ENCODE measurements at regions not wholly inside any gene's neighbourhood (a gene's known extent, or its start where the extent isn't known, plus 50 kb on each side); places are given as distances from the start of the nearest gene placed in this dataset.
"Not testable (repeated sequence)": the region's sequence is repeated elsewhere in the genome, so short reads cannot be mapped to it uniquely, and the experiment has no call there.

DNA sequence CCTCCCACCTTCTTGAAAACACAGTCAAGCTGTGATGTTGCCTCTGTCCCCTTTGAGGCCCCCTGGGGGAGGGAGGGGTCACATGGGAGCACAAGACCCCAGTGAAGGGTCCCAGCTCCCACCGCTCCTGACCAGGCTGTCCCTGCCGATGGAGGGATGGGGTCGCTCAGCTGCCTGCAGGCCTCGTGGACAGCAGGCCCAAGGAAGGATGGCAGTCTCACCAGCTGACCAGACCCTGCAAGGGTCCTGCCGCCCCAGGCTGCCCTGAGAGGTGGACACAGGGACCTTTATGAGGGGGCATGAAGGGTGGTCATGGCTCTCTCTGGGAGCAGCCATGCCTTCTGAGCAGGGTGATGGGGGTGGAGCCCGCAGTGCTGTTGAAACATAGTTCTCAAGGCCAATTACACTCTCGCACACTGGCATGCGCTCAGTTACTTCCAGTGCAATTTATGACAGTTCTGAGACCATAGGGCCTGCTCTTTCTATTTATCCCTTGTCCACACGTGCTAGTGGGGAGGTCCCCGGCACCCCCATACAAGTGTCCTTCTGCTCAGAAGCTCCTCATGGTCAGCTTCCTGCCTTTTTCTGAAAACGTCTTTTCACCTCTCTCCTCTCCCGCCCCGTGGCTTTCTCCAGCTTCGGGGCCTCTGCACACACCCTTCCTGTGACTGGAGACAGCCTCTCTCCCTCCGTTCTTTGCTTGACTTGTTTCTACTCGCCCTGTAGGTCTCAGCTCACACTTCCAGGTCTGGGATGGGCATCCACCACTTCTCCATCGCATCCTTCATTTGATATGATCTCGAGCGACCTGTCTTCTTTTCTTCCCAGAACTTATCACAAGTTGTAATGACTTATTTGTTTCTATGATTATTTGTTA, 313.1 kb downstream of the ADGRD1 start:
- Mint-ChIP-seq H3K36me3 (no peaks in the 10 kb centered on the region), H3K27ac (no peak overlapping the region)

DNA sequence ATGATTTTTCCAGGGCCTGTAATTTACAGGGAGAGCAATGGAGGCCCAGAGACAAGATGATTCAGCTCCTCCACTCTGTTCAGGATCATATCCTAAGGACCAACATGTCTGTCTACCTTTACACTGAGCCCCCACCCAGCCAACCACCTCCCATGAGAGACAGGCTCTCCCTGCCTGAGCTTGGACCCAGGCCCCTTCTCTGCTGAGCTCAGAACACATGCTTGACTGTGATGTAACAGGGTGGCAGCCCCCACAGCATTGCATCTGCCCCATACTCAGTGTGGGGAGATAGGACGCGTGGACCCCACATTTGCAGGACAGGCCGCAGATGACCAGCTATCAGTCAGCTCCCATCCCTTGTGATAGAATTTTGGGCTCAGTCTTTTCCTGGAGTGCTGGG, 313.9 kb downstream of the ADGRD1 start:
- H3K4me1 Mint-ChIP-seq (ENCODE audit: low read depth) = no peaks in the 10 kb centered on the region
- no peaks in the 10 kb centered on the region for H3K9me3 Mint-ChIP-seq (ENCODE audit: low read depth)
- no peaks in the 10 kb centered on the region for H3K27me3 Mint-ChIP-seq
- no peaks in the 10 kb centered on the region for H3K36me3 Mint-ChIP-seq
- no peak overlapping the region for H3K27ac Mint-ChIP-seq
- H3K4me3 Mint-ChIP-seq = no peak overlapping the region

More for the DNA sequence above, 313.1 kb downstream of the ADGRD1 start:
- no peaks in the 10 kb centered on the region for H3K27me3 Mint-ChIP-seq
- H3K9me3 Mint-ChIP-seq (ENCODE audit: low read depth) = no peaks in the 10 kb centered on the region
- H3K4me1 Mint-ChIP-seq (ENCODE audit: low read depth) = no peaks in the 10 kb centered on the region
- no peak overlapping the region for H3K4me3 Mint-ChIP-seq

DNA sequence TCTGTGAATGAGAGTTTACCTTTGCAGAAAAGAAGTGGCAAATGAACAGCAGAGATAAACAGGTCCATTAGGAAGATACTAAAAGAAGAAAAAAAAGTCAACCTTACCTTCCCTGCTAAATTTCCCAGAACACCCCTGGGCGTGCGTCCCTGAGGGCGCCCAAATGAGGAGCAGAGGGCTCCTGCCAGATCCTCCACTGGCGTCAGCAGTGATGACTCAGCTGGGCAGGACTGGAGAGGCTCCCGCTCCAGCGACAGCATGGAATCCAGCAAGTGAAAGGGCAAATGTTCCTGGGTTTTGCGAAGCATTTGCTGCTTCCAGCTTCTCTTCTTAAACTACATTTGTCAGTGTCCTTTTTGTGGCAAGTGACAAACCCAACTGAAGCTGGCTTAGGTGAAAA, 314.4 kb downstream of the ADGRD1 start:
- not testable (repeated sequence) for H3K9me3 Mint-ChIP-seq (ENCODE audit: low read depth); H3K27me3 Mint-ChIP-seq; H3K27ac Mint-ChIP-seq; H3K36me3 Mint-ChIP-seq; H3K4me1 Mint-ChIP-seq (ENCODE audit: low read depth); H3K4me3 Mint-ChIP-seq

DNA sequence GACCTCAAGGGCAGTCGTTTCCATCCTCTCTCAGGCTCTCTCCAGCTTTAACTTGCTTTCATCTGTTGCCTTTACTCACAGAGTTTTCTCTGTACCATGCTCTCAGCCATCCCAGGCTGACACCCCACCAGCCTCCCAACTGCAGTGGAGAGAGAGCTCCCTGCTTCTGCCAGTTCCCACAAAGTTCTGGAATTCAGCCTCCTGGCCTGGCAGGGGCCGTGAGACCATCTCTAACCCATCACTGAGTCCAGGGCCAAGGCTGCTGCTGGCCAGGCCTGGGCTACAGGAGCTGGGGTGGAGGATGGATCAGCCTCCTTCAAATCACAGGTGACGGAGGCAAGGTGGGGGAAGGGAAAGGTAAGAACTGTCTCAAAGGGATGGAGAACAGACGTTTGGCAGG, 314.9 kb downstream of the ADGRD1 start:
- H3K4me3 Mint-ChIP-seq, H3K36me3 Mint-ChIP-seq, H3K27me3 Mint-ChIP-seq: not testable (repeated sequence)

DNA sequence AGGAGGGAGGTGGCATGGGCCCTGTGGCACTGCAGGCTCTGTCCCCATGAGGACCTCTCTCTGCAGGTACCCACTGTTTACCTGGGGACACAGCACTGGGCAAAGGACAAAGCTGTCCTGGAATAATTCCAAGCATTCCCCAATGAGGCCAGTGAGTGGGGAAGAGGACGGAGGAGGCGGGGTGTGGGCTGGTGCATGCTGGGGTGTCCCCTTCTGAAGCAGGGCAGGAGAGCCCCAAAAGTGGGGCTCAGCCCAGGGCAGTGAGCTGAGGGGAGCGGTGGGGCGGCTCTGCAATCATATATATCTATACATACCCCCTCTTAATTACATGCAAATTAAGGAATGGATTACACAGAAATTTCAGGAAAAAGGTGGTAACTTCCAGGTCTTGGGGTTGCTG, 315.8 kb downstream of the ADGRD1 start:
- H3K27ac Mint-ChIP-seq = no peak overlapping the region
- H3K4me1 Mint-ChIP-seq (ENCODE audit: low read depth) = no peaks in the 10 kb centered on the region
- no peaks in the 10 kb centered on the region for H3K9me3 Mint-ChIP-seq (ENCODE audit: low read depth)
- no peaks in the 10 kb centered on the region for H3K27me3 Mint-ChIP-seq
- no peak overlapping the region for H3K4me3 Mint-ChIP-seq
- no peaks in the 10 kb centered on the region for H3K36me3 Mint-ChIP-seq

More for the DNA sequence above, 314.9 kb downstream of the ADGRD1 start:
- H3K27ac Mint-ChIP-seq; H3K9me3 Mint-ChIP-seq (ENCODE audit: low read depth); H3K4me1 Mint-ChIP-seq (ENCODE audit: low read depth): not testable (repeated sequence)

DNA sequence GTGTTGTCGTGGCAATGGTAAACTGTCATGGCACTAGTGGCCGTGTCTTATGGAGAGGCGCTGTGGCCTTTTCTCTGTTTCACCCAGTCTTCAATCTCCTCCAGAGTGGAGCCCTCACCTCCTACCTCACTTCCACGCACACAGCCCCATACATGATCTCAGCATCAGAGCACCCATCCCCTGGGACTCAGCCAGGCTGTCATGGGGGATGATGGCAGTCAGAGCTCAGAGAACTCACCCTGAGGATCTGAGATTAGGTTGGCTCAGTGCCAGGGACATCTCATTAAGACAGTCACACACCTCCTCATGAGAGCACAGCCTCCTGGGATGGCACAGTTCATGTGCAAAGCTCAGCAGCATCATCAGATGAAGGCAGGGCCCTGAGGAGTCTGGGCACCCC, 316.3 kb downstream of the ADGRD1 start:
- not testable (repeated sequence) for H3K36me3 Mint-ChIP-seq; H3K4me1 Mint-ChIP-seq (ENCODE audit: low read depth); H3K27ac Mint-ChIP-seq; H3K4me3 Mint-ChIP-seq; H3K9me3 Mint-ChIP-seq (ENCODE audit: low read depth); H3K27me3 Mint-ChIP-seq

DNA sequence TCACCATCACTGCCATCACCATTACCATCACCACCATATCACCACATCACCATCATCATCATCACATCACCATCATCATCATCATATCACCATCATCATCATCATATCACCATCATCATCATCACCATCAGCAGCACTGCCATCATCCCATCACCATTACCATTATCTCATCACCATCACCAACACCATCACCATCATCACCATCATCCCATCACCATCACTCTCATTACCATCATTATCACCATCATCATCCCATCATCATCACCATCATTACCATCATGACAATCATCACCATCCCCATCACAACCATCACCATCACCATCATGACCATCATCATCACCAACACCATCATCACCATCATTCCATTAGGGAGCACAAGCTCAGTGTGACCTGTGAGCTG, 318.0 kb downstream of the ADGRD1 start:
- no peaks in the 10 kb centered on the region for H3K36me3 Mint-ChIP-seq
- H3K9me3 Mint-ChIP-seq (ENCODE audit: low read depth) = no peaks in the 10 kb centered on the region
- H3K27me3 Mint-ChIP-seq = no peaks in the 10 kb centered on the region
- no peak overlapping the region for H3K4me3 Mint-ChIP-seq
- no peak overlapping the region for H3K27ac Mint-ChIP-seq
- no peaks in the 10 kb centered on the region for H3K4me1 Mint-ChIP-seq (ENCODE audit: low read depth)

DNA sequence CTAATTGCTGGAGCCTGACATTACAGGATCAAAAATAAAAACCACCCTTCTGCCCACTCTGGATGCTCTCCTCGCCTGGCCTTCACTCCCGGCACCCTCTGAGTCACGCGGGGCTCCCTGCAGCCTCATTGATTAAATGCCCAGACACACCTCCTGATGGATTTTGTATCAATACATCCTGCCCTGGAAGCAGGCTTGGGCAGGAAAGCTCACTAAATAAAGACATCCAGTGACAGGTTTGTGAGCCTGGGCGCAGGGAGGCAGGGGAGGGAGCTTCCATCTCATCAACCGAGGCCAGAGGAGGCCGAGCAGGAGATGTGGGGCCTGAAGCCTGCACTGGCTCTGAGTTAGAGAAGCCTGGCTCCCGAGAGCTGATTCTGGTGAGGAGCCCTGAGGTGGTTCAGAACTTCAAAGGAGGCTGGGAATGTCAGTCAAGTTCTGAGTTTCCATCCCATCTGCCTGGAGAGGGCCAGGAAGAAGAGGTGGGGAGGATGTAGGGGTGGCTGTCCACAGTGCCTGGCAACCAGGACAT, 318.6 kb downstream of the ADGRD1 start:
- H3K9me3 Mint-ChIP-seq (ENCODE audit: low read depth); H3K27ac Mint-ChIP-seq; H3K4me1 Mint-ChIP-seq (ENCODE audit: low read depth); H3K27me3 Mint-ChIP-seq; H3K4me3 Mint-ChIP-seq; H3K36me3 Mint-ChIP-seq: not testable (repeated sequence)

DNA sequence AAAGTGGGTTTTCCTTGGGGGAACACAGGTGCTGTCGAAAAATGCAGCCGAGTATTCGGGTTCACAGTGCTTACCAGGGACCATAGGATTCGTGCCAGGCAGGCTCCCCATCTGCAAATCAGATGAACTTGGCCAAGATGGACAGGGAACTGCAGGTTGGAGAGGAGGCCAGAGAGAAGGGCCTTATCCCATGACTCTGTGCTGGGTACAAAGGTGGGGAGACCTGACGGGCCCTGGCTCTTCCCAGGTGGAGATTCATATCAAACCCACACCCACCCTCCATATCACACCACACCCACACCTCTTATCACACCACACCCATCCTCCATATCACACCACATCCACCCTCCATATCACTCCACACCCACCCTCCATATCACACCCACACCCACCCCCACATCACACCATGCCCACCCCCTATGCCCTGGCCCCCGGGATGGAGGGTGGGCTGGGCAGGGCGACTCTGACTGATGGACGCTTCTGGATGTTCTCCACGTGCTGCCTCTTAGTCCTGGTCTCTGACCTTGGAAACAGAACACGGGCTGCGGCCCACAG, 319.7 kb downstream of the ADGRD1 start:
- no peak overlapping the region for H3K4me3 Mint-ChIP-seq
- H3K27me3 Mint-ChIP-seq = no peaks in the 10 kb centered on the region
- no peaks in the 10 kb centered on the region for H3K36me3 Mint-ChIP-seq
- no peaks in the 10 kb centered on the region for H3K9me3 Mint-ChIP-seq (ENCODE audit: low read depth)
- H3K27ac Mint-ChIP-seq = no peak overlapping the region
- H3K4me1 Mint-ChIP-seq (ENCODE audit: low read depth) = no peaks in the 10 kb centered on the region

DNA sequence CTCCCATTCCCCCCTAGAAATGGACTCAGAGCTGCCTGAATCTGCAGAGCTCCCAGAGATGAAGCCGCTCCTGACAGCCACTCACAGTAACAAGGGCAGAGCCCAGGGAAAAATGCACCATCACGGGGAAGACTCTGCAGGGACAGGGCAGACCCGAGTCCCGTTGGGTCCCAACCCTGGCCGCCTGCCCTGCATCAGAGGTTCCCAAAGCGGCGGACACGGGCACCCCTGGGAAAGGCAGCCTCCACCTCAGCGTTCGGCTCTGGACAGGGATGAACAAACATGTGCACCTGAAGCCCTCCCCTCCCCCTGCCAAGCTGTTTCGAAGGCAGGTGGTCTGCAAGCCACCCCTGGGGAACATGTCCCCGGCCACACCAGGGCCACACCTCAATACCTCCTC, 320.4 kb downstream of the ADGRD1 start:
- no peaks in the 10 kb centered on the region for H3K4me1 Mint-ChIP-seq (ENCODE audit: low read depth)

DNA sequence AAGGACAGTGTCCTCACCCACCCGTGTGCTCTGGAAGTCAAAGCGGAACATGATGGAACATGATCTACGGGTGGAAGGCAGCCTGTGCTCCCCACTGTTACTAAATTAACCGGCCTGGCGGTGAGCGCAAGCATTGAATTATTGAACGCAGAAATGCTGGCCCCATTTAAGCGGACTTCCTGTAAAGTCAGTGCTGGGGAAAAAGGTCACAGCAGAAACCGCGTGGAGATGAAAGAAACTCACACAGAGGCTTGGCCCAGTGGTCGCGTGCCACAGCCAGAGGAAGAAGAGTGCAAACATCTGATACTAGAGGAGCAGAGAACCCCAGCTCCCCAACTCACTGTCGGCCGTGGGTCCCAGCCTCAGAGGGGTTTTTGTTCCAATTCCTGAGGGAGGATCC, 321.2 kb downstream of the ADGRD1 start:
- no peaks in the 10 kb centered on the region for H3K36me3 Mint-ChIP-seq
- no peaks in the 10 kb centered on the region for H3K4me1 Mint-ChIP-seq (ENCODE audit: low read depth)
- H3K9me3 Mint-ChIP-seq (ENCODE audit: low read depth) = no peaks in the 10 kb centered on the region
- no peak overlapping the region for H3K4me3 Mint-ChIP-seq
- H3K27ac Mint-ChIP-seq = no peak overlapping the region
- no peaks in the 10 kb centered on the region for H3K27me3 Mint-ChIP-seq

More for the DNA sequence above, 320.4 kb downstream of the ADGRD1 start:
- no peaks in the 10 kb centered on the region for H3K27me3 Mint-ChIP-seq
- H3K4me3 Mint-ChIP-seq = no peak overlapping the region
- no peak overlapping the region for H3K27ac Mint-ChIP-seq
- no peaks in the 10 kb centered on the region for H3K36me3 Mint-ChIP-seq
- H3K9me3 Mint-ChIP-seq (ENCODE audit: low read depth) = no peaks in the 10 kb centered on the region

DNA sequence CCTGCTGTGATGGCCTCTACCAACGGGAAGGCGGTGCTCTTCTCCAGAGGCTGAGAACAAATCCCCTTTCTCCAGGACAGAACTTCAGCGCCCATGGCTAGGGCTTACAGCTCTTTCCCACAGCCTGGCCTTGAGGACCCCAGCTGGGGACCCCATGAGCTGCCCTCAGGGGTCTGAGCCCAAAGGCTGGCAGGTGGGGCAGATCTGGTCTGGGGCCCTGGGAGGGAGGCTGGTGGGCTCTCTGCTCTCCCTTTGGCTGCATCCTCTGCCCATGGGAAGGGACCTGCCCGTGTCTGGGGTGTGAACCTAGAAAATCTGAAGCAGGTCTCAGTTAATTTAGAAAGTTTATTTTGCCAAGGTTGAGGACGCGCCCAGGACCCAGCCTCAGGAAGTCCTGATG, 322.1 kb downstream of the ADGRD1 start:
- Mint-ChIP-seq H3K36me3 (no peaks in the 10 kb centered on the region), H3K9me3 (ENCODE audit: low read depth) (no peaks in the 10 kb centered on the region), H3K4me3 (no peak overlapping the region), H3K27me3 (no peaks in the 10 kb centered on the region), H3K4me1 (ENCODE audit: low read depth) (no peaks in the 10 kb centered on the region), H3K27ac (no peak overlapping the region)

DNA sequence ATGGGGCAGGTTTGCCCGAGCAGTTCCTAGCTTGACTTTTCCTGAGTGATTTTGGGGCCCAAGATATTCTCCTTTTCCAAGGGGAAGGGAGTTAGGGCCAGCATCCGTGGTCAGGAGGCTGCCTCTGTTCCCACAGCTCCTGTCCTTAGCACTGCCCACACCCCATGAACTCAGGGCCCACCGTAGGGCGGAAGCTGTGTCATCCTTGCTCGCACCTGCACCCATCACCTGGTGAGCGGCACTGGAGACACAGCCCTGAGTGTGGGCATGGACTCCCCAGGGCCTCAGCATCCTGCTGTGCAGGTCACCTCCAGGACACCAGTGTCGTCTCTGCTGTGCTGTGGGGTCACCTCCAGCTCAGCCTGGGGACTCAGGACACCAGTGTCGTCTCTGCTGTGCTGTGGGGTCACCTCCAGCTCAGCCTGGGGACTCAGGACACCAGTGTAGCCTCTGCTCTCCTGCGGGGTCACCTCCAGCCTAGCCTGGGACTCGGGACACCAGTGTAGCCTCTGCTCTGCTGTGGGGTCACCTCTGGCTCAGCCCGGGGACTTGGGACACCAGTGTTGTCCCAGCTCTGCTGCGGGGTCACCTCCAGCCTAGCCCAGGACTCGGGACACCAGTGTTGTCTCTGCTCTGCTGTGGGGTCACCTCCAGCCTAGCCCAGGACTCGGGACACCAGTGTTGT, 322.9 kb downstream of the ADGRD1 start:
- H3K27ac Mint-ChIP-seq = no peak overlapping the region
- no peaks in the 10 kb centered on the region for H3K36me3 Mint-ChIP-seq
- H3K4me1 Mint-ChIP-seq (ENCODE audit: low read depth) = no peaks in the 10 kb centered on the region
- no peaks in the 10 kb centered on the region for H3K27me3 Mint-ChIP-seq
- no peak overlapping the region for H3K4me3 Mint-ChIP-seq
- H3K9me3 Mint-ChIP-seq (ENCODE audit: low read depth) = no peaks in the 10 kb centered on the region

DNA sequence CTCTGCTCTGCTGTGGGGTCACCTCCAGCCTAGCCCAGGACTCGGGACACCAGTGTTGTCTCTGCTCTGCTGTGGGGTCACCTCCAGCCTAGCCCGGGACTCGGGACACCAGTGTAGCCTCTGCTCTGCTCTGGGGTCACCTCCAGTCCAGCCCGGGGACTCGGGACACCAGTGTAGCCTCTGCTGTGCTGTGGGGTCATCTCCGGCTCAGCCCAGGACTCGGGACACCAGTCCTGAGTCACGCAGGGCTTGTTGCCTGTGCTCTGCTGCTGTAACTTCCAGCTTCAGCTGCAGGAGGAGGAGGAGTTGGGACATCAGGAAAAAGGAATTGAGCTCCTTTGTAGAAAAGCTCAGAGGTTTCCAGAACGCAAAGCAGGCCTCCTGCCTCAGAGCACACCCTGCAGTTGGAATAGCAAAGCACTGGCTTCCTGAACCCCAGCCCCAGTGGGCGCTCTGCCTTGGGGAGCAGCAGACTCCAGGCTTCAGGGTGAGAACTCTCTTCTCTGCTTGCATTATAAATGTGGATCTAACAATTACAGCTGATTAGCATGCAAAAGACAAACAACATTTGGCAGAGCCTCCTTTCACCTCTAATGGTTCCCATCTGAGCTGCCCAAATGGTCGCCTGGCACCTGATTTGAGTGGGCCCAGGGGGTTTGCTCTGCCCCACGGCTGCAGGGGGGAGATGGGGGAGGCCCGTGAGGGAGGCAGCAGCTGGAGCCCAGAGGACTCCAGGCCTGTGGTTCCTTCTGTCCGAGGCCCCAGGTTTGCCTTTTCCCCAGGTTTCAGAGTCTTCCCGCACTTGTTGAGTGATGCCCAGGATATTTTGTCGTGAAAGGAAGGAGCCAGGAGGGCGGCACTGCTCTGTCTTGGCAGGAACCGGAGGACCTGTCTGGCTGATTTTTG, 323.7 kb downstream of the ADGRD1 start:
- not testable (repeated sequence) for H3K27me3 Mint-ChIP-seq; H3K36me3 Mint-ChIP-seq; H3K4me1 Mint-ChIP-seq (ENCODE audit: low read depth); H3K4me3 Mint-ChIP-seq; H3K9me3 Mint-ChIP-seq (ENCODE audit: low read depth); H3K27ac Mint-ChIP-seq

Data from activated naive CD8-positive, alpha-beta T cell (primary cell).